ENCODE measurements at regions not wholly inside any gene's neighbourhood (a gene's known extent, or its start where the extent isn't known, plus 50 kb on each side); places are given as distances from the start of the nearest gene placed in this dataset.

DNA sequence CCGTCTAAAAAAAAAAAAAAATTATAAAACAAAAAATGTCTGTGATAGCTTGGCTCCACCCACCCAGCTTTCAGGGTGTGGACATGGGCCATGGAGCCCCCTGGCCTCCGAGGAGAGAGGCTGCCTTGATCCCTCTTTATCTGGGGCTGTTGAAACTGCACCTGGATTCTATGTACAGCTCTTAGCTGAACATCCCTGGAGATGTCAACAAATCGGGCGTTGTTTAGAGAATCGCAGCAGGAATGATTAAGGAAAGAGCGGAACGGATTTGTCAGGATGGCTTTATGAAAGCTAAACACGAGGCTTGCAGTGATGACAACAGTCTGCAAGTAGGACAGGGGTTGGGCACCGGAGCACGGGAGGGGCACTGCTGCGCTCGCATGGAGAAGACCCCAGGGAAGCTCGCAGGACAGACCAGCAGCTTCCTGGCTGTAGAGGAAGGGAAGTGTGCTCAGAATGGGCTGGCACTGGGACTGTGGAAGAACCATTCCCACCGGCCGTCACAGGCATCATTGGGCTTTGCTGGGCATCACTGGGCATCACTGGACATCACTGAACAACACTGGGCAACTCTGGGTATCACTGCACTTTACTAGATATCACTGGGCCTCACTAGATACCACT lies 195.8 kb upstream of the FOXF1 start:
- DNase-seq (ENCODE audit: low spot score), result no peak

DNA sequence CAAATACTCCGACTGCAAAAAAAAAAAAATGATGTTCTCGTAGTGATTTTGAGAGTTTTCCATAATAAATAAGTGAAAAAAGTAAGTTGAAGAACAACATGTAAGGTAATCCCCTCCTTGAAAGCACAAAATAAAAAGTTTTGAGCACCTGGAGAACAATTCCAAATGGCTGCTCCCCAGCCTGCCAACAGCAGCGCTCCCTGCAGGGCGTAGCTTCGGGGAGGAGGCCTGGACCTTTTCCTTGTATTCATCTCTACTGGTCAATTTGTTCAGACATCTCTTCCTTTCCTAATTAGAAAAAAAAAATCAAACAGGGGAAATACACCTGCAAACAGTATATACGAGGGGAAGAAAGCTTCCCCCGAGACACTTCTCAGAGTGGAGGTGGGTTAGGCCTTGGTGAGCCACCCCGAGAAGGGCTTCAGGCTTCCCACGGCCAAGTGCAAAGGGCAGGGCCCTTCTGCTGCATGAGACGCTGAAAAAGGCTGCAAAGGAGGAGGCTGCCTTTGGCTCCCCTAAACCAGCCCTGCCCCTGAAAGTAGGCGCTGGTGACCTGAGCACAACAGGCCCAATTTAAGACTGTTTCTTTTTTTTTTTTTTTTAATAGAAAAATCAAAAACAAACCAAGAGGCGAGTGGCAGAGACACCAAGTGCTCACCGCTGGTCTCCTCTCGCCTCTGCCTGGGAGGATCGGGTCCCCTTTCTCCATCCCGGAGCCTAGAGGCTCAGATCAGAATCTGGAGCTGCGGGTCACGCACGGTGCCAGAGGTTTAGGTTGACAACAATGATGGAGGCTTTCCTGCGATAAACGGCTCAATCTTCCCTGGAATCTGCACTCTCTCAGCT lies 193.1 kb upstream of the FOXF1 start:
- no peak for DNase-seq (ENCODE audit: low spot score)

DNA sequence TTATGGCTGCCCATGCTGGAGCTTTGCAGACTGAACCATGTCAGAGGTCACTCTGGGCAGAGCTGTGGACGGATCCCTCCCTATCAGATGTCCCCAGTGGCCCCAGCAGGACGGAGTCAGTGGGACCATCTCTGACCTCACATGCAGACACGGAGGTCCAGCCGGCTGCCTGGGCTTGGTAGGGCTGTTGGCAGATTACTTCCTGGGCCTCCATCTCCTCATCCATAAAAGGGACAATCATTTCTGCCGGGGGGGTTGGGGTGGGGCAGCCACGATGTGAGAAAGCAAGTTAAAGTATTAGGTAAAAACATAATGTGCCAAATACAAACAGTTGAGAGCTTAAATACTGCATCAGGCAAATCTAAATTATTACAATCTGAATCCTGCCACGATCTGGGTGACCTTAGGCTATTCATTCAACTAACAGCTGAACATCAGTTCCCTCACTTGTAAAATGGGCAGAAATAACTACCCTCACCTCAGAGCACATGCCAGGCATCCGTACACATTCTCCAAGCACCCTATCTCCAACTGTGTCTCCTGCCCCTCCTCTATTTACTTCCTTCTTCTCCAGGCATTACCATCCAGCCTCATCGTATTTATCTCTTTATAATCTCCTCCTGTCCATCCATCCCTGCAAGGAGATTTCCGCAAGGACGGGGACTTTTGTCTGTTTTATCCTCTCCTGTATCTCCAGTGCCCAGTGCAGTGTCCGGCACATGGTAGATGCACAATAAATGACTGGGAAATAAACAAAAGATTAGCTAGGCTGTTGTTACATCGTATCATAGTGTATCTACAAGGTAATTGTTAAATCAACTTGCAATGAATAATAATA lies 192.3 kb upstream of the FOXF1 start:
- DNase-seq (ENCODE audit: low spot score), result peak; percentile 37

DNA sequence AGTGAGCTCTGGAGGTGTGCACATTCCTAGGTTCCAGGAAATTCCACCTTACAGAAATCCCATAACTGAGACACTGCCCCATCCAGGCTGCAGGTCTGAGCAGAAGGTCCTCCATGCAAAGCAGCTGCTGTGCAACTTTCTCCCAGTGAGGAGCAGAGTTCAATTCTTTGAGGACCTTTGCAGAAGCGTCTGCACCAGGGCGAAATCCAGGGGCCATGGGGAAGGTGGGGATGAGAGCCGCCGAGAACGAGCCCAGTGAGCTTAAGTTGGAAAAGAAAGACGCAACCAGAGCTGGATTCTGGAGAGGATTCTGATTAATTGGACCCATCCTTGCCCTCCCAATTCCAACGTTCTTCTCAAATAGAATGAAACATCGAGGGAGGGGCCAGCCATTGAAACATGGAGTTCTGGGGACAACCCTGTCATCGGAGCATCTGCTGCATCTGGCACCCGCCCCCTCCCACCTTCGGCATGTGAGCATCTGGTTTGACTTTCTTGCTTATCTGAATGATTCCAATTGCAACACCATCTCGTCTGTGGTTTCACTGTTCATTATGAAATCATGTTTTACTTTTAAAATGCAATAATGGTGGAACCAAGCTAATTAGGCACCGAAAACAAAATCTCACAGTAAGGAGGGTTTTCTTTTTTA lies 190.6 kb upstream of the FOXF1 start:
- peak; percentile 18 for DNase-seq (ENCODE audit: low spot score)

DNA sequence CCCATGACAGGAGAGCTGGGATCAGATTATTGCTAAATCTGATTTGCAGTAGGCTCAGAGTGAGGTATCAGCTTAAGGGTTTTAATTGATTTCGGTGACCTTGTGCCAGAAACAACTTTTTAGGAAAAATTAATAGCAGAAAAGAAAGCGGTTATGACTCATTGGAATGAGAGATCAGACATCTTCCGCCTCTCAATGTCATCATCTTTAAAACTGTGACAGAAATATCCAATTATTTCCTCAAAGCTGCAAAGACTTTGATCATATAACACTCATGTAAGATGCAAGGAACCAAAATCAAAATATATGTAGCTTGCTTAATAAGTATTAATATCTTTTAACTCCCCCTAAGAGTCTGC lies 190.1 kb upstream of the FOXF1 start:
- no peak for DNase-seq (ENCODE audit: low spot score)

DNA sequence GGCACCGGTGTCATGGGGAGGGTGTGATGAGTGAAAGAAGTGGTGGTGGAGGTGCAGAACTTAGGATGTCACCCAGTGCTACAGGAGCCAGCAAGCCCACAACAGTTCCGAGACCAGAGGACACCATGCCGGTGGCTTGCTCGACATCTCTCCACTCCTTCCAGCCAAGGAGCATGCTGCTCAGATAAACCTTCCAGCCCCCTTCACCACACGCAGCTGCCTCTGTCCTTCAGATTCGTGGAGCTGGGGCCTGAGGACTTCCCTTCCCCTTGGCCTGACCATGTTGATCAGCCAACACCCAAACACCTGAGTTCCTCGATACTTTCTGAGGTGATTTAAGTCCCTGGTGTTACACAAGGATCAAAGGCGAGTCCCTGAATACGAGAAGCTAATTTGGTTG lies 188.8 kb upstream of the FOXF1 start:
- no peak for DNase-seq (ENCODE audit: low spot score)

DNA sequence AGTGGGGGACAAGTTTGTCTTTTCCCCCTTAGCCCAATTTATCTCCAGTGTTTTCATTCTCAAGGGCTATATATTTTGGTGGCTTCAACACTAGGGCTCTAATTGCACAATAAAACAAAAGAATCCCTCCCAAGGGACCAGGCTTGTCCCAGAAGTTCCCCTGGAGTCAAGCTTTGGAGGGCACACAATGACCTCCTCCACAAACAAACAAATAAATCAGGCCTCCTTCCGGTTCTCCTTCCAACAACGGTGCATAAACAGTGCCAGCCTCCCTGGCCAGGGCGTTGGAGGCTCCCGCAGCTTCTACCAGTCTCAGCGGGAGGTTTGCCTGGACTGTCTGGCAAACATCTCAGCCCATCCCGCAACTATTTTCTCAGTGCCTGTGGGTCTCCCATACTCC lies 188.0 kb upstream of the FOXF1 start:
- no peak for DNase-seq (ENCODE audit: low spot score)

DNA sequence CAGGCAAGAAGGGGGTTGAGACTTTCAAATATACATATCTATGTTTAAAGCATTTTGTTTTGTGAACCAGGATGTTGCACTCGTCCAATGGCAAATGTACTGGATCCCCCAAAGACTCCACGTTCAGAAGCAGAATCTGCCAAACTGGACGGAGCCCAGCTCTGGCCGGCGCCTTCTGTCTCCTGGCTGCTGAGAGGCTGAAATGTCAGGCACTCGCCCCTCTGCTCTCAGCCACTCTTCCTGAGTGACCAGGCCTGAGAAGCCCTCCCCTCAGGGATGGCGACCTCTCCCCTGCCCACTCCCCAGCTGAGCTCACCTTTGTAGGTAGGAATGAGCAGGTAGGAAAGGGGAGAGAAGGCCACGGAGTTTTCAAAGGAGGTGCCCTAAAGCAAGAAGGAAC lies 187.5 kb upstream of the FOXF1 start:
- no peak for DNase-seq (ENCODE audit: low spot score)

DNA sequence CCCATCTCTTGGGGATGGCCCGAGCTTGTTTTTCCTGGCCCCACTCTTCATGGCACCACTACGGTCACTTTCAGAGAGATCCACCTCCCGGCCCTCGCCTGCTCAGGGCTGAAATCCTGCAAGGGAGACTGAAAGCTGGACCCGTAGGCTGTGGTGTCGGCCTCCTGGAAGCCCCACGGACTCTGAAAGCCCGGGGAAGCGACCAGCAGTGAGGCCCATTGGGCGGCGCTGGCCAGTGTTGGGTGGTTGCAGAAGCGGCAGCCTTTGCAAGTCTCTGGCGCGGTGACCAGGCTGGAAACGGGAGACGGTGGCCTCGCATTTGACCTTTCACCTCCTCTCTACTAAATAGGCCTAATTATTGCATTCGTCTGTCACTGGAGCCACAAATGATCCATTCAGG lies 186.0 kb upstream of the FOXF1 start:
- DNase-seq (ENCODE audit: low spot score), result no peak

DNA sequence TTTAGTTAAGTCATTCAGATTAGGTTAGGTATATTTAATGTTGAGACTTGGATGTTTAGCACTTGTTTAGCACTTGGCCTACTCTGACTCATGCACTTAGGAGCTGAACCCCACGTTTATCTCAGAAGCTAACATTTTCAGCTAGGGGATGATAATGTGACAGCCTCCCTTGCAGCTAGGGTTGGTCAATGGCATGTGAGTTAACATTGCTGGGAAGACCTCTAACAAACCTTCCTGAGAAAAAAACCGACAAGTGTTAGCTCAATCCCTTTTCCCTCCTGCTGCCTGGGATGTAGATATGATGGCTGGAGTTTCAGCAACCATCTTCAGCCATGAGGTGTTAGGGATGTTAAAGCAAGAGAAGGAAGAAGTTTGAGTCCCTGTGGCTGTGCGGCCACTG lies 185.0 kb upstream of the FOXF1 start:
- DNase-seq (ENCODE audit: low spot score), result no peak

DNA sequence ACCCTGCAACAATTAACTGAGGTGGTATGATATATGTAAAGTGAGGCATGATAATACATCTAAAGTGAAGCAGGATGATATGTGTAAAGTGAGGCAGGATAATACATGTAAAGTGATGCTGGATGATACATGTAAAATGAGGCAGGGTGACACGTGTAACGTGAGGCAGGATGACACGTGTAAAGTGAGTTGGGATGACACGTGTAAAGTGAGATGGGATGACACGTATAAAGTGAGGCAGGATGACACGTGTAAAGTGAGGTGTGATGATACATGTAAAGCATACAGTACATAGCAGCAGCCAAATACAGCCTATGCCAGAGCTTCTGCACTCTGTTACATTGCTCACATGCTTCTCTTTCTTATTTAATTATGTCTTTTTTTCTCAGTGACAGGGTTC lies 184.4 kb upstream of the FOXF1 start:
- DNase-seq (ENCODE audit: low spot score), result no peak

DNA sequence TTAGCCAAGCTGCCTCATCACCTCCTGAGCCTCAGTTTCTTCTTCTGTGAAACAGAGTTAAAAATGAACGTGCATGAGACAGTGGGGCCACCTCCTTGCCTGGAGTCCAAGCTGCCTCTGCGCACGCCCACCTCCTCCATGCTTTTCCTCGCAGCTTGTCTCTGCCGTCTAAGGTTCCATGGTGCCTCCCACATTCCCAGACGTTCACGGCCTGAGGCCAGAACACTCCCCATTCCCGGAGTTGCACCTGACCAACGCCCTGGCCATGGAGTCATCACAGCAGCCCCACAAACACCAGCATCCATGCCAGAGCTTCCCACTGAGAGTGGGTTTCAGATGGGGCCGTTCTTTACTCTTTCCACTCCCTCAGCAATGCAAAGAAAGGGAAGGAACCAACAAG lies 183.0 kb upstream of the FOXF1 start:
- no peak for DNase-seq (ENCODE audit: low spot score)

DNA sequence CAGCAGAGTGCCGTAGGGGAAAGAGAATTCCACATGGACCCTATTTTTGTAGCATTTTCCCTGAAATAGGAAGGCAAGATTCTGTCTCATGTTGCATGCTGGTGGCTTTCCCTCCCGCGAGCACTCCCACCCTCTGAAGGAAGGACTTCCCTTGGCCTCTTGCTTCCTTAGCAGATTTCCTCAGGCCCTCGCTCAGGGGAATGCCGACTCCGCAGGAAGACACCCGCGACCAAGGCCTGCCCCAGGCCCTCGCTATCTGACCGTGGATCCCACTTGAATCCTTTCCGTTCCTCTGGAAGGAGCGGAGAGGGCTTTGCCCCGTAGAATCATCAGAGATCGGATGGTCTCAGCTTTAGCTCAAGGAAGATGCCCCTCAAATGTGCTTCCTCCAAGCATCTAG lies 179.4 kb upstream of the FOXF1 start:
- no peak for DNase-seq (ENCODE audit: low spot score)

DNA sequence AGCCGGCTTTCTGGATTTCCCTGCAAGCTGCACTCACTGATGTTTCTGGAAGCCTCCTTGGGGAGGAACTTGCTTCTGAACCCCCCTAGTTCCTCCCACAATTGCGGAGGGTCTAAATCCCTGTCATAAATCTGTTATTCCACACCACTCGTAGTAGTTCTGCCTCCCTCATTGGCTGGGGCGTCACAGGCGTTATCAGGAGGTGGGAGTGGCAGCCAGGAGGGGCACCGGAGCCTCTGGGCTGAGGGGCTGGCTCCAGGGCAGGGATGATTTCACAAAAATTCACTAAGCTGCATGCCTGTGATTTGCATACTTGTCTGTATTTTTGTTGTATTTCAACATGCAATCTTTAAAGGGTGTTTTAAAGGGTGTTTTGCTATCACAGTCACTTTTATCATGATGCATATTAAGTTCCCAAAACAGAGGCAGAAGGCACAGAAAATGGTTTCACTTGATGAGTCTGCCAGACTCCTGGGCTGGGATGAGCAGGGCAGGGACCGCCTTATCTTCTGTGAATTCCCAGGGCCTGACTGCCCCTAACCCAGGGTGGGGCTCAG lies 176.2 kb upstream of the FOXF1 start:
- DNase-seq (ENCODE audit: low spot score), result no peak

DNA sequence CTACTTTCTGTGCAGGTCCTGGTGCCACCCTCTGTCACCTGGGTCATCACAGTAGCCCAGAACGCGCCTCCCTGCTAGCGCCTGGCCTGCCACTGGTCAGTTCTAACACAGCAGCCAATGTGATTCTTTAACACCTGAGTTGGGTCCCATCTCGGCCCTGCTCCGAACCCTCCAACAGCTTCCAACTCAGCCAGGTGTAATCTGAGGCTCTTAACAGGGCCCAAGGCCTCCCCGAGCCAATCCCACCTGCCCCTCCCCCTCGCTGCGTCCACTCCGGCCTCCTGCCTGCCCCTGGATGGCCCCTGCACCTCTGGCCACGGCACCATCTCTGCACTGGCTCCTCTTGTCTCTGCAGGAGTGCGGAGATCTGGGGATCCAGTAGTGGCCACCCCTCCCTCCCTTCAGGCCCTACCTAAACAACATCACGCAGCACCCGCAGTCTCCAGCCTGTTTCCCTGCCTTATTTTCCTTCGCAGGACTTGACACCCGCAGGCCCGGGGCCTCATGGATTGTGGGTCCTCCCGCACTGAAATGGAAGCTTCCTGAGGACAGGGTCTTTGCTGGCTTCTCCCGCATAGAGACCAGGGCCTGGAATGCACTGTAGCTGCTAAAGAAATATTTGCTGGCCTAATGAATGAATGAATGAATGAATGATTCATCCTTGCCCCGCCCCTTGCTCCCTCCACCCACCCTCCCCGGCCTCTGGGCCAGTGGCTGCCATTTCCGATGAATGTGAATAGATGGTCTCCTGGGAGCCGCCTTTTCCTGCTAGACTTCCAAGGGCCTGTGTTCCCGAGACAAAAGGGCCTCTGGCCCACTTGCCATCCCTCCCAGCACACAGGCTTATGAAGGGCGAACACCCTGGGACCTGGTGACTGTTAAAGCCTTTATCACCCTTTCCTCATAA lies 174.8 kb upstream of the FOXF1 start:
- DNase-seq (ENCODE audit: low spot score), result no peak

DNA sequence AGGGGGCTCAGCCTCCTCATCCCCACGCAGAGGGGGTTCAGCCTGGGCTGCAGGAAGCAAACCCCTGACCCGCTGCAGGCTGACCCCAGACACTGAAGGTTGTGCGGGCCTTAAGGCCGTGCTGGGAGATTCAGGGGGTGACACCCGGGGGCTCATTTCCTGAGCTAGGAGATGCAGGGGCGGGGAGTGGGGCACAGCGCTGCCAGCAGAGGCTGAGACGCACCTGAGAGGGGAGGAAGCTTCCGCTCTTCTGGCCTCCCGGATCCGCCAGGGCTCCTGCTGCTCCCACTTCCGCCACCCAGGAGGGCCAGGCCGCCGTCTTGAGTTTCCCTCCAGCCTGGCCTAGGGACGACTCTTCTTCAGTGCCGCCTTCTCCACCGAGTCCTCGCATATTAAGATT lies 173.2 kb upstream of the FOXF1 start:
- DNase-seq (ENCODE audit: low spot score), result no peak

DNA sequence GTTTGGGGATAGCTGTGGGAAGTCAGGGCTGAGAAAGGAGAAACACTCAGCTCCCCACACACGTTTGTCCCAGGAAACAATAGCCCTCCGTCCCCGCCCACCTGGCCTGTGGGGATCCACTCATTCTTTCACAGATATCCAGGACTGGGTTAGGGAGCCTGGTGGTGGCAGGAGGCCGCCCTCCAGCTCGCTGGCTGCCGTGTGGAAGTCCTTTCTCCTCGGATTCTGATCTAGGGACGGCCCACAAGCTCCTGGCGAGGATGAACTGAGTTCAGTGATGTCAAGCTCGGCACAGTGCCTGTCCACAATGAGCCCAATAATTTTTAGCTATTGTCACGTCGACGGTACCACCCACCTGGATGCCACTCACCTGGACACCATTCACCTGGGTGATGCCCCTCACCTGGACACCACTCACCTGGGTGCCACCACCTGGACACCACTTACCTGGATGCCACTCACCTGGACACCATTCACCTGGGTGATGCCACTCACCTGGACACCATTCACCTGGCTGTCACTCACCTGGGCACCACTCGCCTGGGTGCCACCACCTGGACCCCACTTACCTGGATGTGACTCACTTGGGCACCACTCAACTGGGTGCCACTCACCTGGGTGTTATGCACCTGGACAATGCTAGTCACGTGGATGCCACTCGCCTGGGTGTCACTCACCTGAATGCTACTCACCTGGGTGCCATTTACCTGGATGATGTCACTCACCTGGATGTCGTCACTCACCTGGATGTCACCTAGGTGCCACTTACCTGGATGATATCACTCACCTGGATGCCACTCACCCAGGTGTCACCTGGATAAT lies 172.5 kb upstream of the FOXF1 start:
- DNase-seq (ENCODE audit: low spot score), result no peak

DNA sequence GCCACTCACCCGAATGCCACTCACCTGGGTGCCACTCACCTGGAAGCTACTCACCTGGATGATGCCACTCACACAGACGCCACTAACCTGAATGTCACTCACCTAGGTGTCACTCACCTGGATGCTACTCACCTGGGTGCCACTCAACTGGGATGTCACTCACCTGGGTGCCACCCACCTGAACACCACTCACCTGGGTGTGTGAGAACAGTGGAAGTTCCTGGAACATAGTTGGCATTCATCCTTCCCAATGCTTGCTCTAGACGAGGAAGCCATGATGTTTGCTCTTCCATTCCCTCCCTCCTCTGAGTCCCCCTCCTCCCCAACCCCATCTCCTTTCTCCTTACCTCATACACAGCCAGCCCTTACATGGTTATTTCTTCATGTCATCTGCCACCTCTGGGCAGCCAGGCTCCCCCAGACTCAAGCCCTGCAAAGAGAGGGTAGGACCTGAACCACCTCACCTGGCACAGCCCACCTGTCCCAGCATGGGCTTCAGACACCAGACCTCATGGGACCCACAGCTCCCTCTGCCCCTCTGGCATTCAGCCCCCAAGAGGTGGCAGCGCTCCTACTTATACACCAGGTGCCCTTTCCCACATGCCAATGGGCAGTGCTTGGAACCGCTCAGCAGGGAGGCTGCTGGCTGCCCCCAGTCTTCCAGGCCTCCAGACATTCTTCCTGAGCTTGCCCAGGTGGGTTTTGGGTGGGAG lies 171.8 kb upstream of the FOXF1 start:
- no peak for DNase-seq (ENCODE audit: low spot score)

DNA sequence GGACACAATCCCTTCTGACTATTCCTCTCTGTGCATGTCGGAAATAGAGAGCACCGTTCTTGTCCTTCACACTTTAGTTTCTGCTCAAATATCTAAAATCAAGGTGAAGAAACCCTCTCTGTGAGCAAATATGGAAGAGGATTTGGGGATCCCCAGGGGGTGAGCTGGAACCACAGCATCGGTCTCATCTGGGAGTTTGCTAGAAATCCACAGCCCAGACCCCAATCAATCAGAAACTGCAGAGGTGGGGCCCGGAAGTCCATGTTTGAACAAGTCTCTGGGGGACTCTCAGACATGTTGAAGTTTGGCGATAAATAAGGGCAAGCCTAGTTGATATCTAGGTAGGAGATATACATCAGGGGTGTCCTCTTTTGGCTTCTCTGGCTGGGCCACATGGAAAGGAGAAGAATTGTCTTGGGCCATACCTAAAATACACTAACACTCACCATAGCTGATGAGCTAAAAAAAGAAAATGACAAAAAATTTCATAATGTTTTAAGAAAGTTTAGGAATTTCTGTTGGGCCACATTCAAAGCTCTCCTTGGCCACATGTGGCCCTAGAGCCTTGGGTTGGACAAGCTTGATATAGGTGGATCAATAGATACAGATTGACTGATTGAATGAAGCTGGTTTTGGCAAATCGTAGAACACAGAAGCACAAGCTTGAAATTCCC lies 168.0 kb upstream of the FOXF1 start:
- DNase-seq (ENCODE audit: low spot score), result no peak
